ENCODE measurements at regions not wholly inside any gene's neighbourhood (a gene's known extent, or its start where the extent isn't known, plus 50 kb on each side); places are given as distances from the start of the nearest gene placed in this dataset.

DNA sequence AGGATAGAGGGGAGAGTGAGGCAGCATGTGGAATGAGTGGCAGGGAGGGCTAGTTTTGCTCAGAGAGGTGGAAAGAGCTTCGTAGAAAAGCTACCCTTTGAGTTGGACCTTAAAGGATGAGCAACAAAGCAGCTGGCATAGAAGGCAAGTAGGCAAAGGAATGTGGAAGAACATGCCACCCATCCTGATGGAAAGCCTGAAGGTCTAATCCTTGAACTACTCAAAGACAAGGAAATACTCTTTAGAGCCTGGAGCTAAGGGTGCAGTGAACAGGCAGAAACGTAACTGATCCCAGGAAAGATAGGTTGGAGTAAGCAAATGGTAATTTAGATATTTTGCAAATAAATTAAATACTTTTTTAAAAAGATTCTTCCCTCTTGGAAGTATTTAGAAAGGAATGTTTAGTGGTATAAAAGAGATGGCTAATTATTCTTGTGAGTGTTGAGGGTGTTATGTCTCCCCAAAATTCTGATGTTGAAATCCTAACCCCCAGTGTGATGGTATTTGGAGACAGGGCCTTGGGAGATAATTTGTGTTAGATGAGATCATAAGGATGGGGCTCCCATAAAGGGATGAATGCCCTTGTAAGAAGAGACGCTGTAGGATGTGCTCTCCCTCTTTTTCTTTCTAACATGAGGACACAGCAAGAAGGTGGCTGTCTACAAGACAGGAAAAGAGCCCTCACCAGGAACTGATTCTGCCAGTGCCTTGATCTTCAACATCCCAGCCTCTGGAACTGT, 308.1 kb upstream of the RUNX1 start:
- Histone ChIP-seq H3K36me3 (ENCODE audit: control insufficient read depth, insufficient read depth, low read length) (no peaks in the 10 kb centered on the region), H3K4me3 (ENCODE audit: low read length) (no peak overlapping the region), H3K9me3 (ENCODE audit: control insufficient read depth, insufficient read depth, low read length) (no peaks in the 10 kb centered on the region), H3K27ac (ENCODE audit: low read length) (no peak overlapping the region), H3K27me3 (ENCODE audit: control insufficient read depth, insufficient read depth, low read length) (peaks cover 4% of the 10 kb centered on the region), H3K4me1 (ENCODE audit: control insufficient read depth, insufficient read depth, low read length) (no peaks in the 10 kb centered on the region)
- WGBS (ENCODE audit: insufficient coverage): 96% methylated on average over 2 of the region's 3 CpGs
- TF ChIP-seq, protein P1, sequence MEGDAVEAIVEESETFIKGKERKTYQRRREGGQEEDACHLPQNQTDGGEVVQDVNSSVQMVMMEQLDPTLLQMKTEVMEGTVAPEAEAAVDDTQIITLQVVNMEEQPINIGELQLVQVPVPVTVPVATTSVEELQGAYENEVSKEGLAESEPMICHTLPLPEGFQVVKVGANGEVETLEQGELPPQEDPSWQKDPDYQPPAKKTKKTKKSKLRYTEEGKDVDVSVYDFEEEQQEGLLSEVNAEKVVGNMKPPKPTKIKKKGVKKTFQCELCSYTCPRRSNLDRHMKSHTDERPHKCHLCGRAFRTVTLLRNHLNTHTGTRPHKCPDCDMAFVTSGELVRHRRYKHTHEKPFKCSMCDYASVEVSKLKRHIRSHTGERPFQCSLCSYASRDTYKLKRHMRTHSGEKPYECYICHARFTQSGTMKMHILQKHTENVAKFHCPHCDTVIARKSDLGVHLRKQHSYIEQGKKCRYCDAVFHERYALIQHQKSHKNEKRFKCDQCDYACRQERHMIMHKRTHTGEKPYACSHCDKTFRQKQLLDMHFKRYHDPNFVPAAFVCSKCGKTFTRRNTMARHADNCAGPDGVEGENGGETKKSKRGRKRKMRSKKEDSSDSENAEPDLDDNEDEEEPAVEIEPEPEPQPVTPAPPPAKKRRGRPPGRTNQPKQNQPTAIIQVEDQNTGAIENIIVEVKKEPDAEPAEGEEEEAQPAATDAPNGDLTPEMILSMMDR (IDR thresholded peaks at IDR 0.05): no peak
- no peak for ATAC-seq
- intact Hi-C loops (cut with micrococcal nuclease): no loop called here
- no peaks in the 10 kb centered on the region for H3K4me1 Mint-ChIP-seq
- H3K36me3 Mint-ChIP-seq: no peaks in the 10 kb centered on the region
- H3K9me3 Mint-ChIP-seq: no peaks in the 10 kb centered on the region
- H3K27ac Mint-ChIP-seq: no peak overlapping the region
- H3K27me3 Mint-ChIP-seq (ENCODE audit: low read depth in 2 of 2): peaks cover 12 to 32% of the 10 kb centered on the region in 2 donors
- no peak overlapping the region for H3K4me3 Mint-ChIP-seq
- no peak for DNase-seq

DNA sequence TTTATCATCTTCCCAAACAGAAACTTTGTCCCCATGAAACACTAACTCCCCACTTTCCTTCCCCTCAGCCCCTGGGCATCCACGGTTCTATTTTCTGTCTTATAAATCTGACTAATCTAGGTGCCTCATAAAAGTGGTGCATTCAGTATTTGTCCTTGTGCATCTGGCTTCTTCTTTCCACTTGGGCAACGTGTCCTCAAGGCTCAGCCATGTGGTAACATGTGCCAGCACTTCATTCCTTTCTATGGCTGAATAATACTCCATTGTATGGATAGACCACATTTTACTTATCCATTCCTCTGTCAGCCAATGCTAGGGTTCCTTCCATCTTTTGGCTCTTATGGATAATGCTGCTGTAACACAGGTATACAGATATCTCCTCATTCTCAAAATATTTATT, 305.0 kb upstream of the RUNX1 start:
- H3K27ac ChIP-seq (ENCODE audit: low read length): no peak overlapping the region
- H3K4me1 ChIP-seq (ENCODE audit: control insufficient read depth, insufficient read depth, low read length): no peaks in the 10 kb centered on the region
- H3K9me3 Mint-ChIP-seq: no peaks in the 10 kb centered on the region
- H3K36me3 ChIP-seq (ENCODE audit: control insufficient read depth, insufficient read depth, low read length): no peaks in the 10 kb centered on the region
- no peaks in the 10 kb centered on the region for H3K4me1 Mint-ChIP-seq
- 88% methylated on average over 2 of the region's 2 CpGs for WGBS (ENCODE audit: insufficient coverage)
- peaks cover 10 to 28% of the 10 kb centered on the region in 2 donors for H3K27me3 Mint-ChIP-seq (ENCODE audit: low read depth in 2 of 2)
- TF ChIP-seq, protein P1 (IDR thresholded peaks at IDR 0.05): no peak
- H3K27ac Mint-ChIP-seq: no peak overlapping the region
- no peak overlapping the region for H3K4me3 ChIP-seq (ENCODE audit: low read length)
- H3K4me3 Mint-ChIP-seq: no peak overlapping the region
- no peak for ATAC-seq
- intact Hi-C loops (cut with micrococcal nuclease): no loop called here
- no peak for DNase-seq
- no peaks in the 10 kb centered on the region for H3K36me3 Mint-ChIP-seq
- no peaks in the 10 kb centered on the region for H3K9me3 ChIP-seq (ENCODE audit: control insufficient read depth, insufficient read depth, low read length)
- peaks cover 4% of the 10 kb centered on the region for H3K27me3 ChIP-seq (ENCODE audit: control insufficient read depth, insufficient read depth, low read length)

DNA sequence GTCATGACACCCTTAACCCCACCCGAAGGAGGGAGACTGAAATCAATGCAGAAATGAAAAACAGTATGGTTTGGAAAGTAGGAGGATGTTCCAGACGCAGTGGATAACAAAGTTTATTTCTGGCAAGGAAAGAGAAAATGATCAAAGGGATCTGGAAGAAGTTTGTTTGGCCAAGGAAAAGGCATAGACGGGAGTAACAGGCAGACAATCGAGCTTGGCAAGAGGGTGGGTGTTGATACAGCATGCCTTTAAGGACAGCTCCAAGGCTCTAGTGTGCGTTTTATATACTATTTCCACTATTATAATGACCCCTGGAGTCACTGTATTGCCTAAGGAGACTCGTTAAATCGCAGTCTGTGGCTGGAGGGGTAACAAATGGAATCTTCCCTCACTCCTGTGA, 303.7 kb upstream of the RUNX1 start:
- H3K4me1 Mint-ChIP-seq: no peaks in the 10 kb centered on the region
- peaks cover 4% of the 10 kb centered on the region for H3K27me3 ChIP-seq (ENCODE audit: control insufficient read depth, insufficient read depth, low read length)
- no peaks in the 10 kb centered on the region for H3K9me3 Mint-ChIP-seq
- peaks cover 15 to 39% of the 10 kb centered on the region in 2 donors for H3K27me3 Mint-ChIP-seq (ENCODE audit: low read depth in 2 of 2)
- no peaks in the 10 kb centered on the region for H3K4me1 ChIP-seq (ENCODE audit: control insufficient read depth, insufficient read depth, low read length)
- H3K36me3 ChIP-seq (ENCODE audit: control insufficient read depth, insufficient read depth, low read length): no peaks in the 10 kb centered on the region
- intact Hi-C loops (cut with micrococcal nuclease): no loop called here
- no peak overlapping the region for H3K27ac Mint-ChIP-seq
- no peaks in the 10 kb centered on the region for H3K9me3 ChIP-seq (ENCODE audit: control insufficient read depth, insufficient read depth, low read length)
- DNase-seq (no peak), ATAC-seq (no peak)
- 88% methylated on average over 7 of the region's 7 CpGs for WGBS (ENCODE audit: insufficient coverage)
- no peak overlapping the region for H3K4me3 ChIP-seq (ENCODE audit: low read length)
- no peak overlapping the region for H3K27ac ChIP-seq (ENCODE audit: low read length)
- no peaks in the 10 kb centered on the region for H3K36me3 Mint-ChIP-seq
- TF ChIP-seq, protein P1 (IDR thresholded peaks at IDR 0.05): no peak
- H3K4me3 Mint-ChIP-seq: no peak overlapping the region

Measured in natural killer cell (primary cell).